K562 (cell line): ENCODE measurements at regions not wholly inside any gene's neighbourhood (a gene's known extent, or its start where the extent isn't known, plus 50 kb on each side); places are given as distances from the start of the nearest gene placed in this dataset.

Experiments
- CHD4 ChIP-seq: fragments of 200-600 bp; sonication (generic); IDR thresholded peaks from 3 replicates; pipeline ENCODE4 v1.6.1; 2012; ENCODE audit warnings: low read depth, mild to moderate bottlenecking, mixed read lengths, low read length, inconsistent platforms; ENCODE audit not compliant: insufficient read depth, insufficient replicate concordance, poor library complexity, severe bottlenecking
- MAFG ChIP-seq: fragments of 450-650 bp; conservative IDR thresholded peaks from 2 replicates; pipeline ENCODE4 v1.6.1; 2016; ENCODE audit warnings: missing genetic modification characterization, missing compliant biosample characterization
- MAFK ChIP-seq: IDR thresholded peaks from 2 replicates; pipeline ENCODE4 v1.6.1; 2011; ENCODE audit warnings: low read length, improper control_type of control experiment
- MBD2 ChIP-seq: sonication (generic); IDR thresholded peaks from 2 replicates; pipeline ENCODE4 v1.6.1; 2016; ENCODE audit warnings: low read depth, borderline replicate concordance
- MCM5 ChIP-seq: fragments of 450-650 bp; IDR thresholded peaks from 2 replicates; pipeline ENCODE4 v1.6.1; 2016; ENCODE audit warnings: low read depth
- NFE2 ChIP-seq: IDR thresholded peaks from 2 replicates; pipeline ENCODE4 v1.6.1; 2014; ENCODE audit warnings: antibody characterized with exemption, low read depth
- NFE2L1 ChIP-seq: fragments of 450-650 bp; IDR thresholded peaks from 2 replicates; pipeline ENCODE4 v1.6.1; 2016; ENCODE audit warnings: missing genetic modification characterization, low read depth, mild to moderate bottlenecking, missing compliant biosample characterization, moderate library complexity, borderline replicate concordance
- RFX5 ChIP-seq: IDR thresholded peaks from 2 replicates; pipeline ENCODE4 v1.6.1; 2011; ENCODE audit warnings: low read depth, mild to moderate bottlenecking, improper control_type of control experiment, low read length
- SRSF3 ChIP-seq: fragments of 200-400 bp; formaldehyde crosslinking; IDR thresholded peaks from 2 replicates; pipeline ENCODE4 v1.6.1; 2016; ENCODE audit warnings: mild to moderate bottlenecking, low read length, moderate library complexity; ENCODE audit not compliant: insufficient read depth
- ZBTB8A ChIP-seq: fragments of 450-650 bp; IDR thresholded peaks from 2 replicates; pipeline ENCODE4 v1.6.1; 2018; ENCODE audit warnings: mild to moderate bottlenecking, moderate library complexity; ENCODE audit not compliant: partially characterized antibody
- ZNF609 ChIP-seq: sonication (generic); formaldehyde crosslinking; IDR thresholded peaks from 2 replicates; pipeline ENCODE4 v1.8.1; 2023; ENCODE audit warnings: missing genetic modification reagents, mild to moderate bottlenecking, borderline replicate concordance
- ZNF717 ChIP-seq: fragments of 250-450 bp; sonication (Bioruptor Pico); IDR thresholded peaks from 2 replicates; pipeline ENCODE4 v1.5.0; 2021

GRCh38 chr15:92332125-92332899 is 61.4 kb upstream of the ST8SIA2 start (continued):
- TF ChIP-seq ZNF717 (CRISPR knock-in tag): no peak
- no peak for TF ChIP-seq MBD2
- TF ChIP-seq ZNF609 (CRISPR knock-in tag): no peak
- TF ChIP-seq MAFG (tag): peak; percentile 69
- TF ChIP-seq ZBTB8A: no peak
- no peak for TF ChIP-seq MCM5
- TF ChIP-seq NFE2: peak; percentile 56; the same call in 1 of the 2 replicates
- peak; percentile 41; the same call in 1 of the 2 replicates for TF ChIP-seq NFE2L1
- no peak for TF ChIP-seq RFX5
- TF ChIP-seq MAFK: peak; percentile 52; the same call in 1 of the 2 replicates
- TF ChIP-seq SRSF3: no peak
- TF ChIP-seq CHD4: no peak
